ENCODE measurements at regions not wholly inside any gene's neighbourhood (a gene's known extent, or its start where the extent isn't known, plus 50 kb on each side); places are given as distances from the start of the nearest gene placed in this dataset.

- Histone ChIP-seq H3K27ac (ENCODE audit: low read length) (no peak overlapping the region), H4K20me1 (ENCODE audit: low read length) (no peaks in the 10 kb centered on the region), H3K9me3 (ENCODE audit: low read length) (no peaks in the 10 kb centered on the region), H3K27me3 (ENCODE audit: low read length) (no peaks in the 10 kb centered on the region), H3K79me2 (ENCODE audit: low read length) (no peaks in the 10 kb centered on the region), H3K36me3 (ENCODE audit: low read depth, low read length) (no peaks in the 10 kb centered on the region), H3K9ac (ENCODE audit: low read length) (no peak overlapping the region), H3F3A (ENCODE audit: low read length, unreplicated experiment) (no peaks in the 10 kb centered on the region), H2AFZ (ENCODE audit: low read length) (no peak overlapping the region), H3K4me1 (ENCODE audit: insufficient read depth, low read length) (peaks cover 14% of the 10 kb centered on the region), H3K9me2 (replicated peaks; ENCODE audit: low read length) (no peaks in the 10 kb centered on the region), H3K4me3 (ENCODE audit: low read length) (no peak overlapping the region), H3K4me2 (ENCODE audit: low read length) (no peak overlapping the region)
- no TSS peak for BruUV-seq (replicated peaks)
- TF ChIP-seq EZH2phosphoT487 (IDR thresholded peaks at IDR 0.05; ENCODE audit: borderline replicate concordance, low read length) (no peak), EZH2 (IDR thresholded peaks at IDR 0.05; ENCODE audit: low read length, unreplicated experiment) (no peak)
- TF ChIP-seq, protein P1, sequence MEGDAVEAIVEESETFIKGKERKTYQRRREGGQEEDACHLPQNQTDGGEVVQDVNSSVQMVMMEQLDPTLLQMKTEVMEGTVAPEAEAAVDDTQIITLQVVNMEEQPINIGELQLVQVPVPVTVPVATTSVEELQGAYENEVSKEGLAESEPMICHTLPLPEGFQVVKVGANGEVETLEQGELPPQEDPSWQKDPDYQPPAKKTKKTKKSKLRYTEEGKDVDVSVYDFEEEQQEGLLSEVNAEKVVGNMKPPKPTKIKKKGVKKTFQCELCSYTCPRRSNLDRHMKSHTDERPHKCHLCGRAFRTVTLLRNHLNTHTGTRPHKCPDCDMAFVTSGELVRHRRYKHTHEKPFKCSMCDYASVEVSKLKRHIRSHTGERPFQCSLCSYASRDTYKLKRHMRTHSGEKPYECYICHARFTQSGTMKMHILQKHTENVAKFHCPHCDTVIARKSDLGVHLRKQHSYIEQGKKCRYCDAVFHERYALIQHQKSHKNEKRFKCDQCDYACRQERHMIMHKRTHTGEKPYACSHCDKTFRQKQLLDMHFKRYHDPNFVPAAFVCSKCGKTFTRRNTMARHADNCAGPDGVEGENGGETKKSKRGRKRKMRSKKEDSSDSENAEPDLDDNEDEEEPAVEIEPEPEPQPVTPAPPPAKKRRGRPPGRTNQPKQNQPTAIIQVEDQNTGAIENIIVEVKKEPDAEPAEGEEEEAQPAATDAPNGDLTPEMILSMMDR (conservative IDR thresholded peaks at IDR 0.05; ENCODE audit: low read depth, low read length), result no peak
- DNase-seq, result no peak
- intact Hi-C loops (cut with micrococcal nuclease), result no loop called here
- POLR2A ChIA-PET (ENCODE audit: unreplicated experiment), result no interaction called here
- no peak for ATAC-seq
- CTCF ChIA-PET, result no interaction called here
Observed at GRCh38 chrX:134732152-134732551, 64.9 kb downstream of the PABIR2 start.

- no peaks in the 10 kb centered on the region for H3F3A ChIP-seq (ENCODE audit: low read length, unreplicated experiment)
- H2AFZ ChIP-seq (ENCODE audit: low read length), result no peak overlapping the region
- no peaks in the 10 kb centered on the region for H4K20me1 ChIP-seq (ENCODE audit: low read length)
- H3K79me2 ChIP-seq (ENCODE audit: low read length), result no peaks in the 10 kb centered on the region
- TF ChIP-seq, protein P1 (conservative IDR thresholded peaks at IDR 0.05; ENCODE audit: low read depth, low read length), result peak; percentile 63
- TF ChIP-seq EZH2phosphoT487 (IDR thresholded peaks at IDR 0.05; ENCODE audit: borderline replicate concordance, low read length), result no peak
- no peak overlapping the region for H3K9ac ChIP-seq (ENCODE audit: low read length)
- CTCF ChIA-PET, result interaction anchor here (0.5 to 0.6 kb wide), 2 partner anchors 29 to 1540 kb away, joined by 3 to 4 read pairs; no protein-coding TSS in a partner anchor
- H3K9me3 ChIP-seq (ENCODE audit: low read length), result no peaks in the 10 kb centered on the region
- H3K27ac ChIP-seq (ENCODE audit: low read length), result peak overlapping the region; percentile 30
- ATAC-seq (peak; percentile 76), DNase-seq (peak; percentile 73)
- no peaks in the 10 kb centered on the region for H3K27me3 ChIP-seq (ENCODE audit: low read length)
- BruUV-seq (replicated peaks), result no TSS peak
- H3K36me3 ChIP-seq (ENCODE audit: low read depth, low read length), result no peaks in the 10 kb centered on the region
- peak overlapping the region; percentile 63 for H3K4me2 ChIP-seq (ENCODE audit: low read length)
- intact Hi-C loops (cut with micrococcal nuclease), result loop anchor here (1.0 kb wide), 1 partner anchor 26 kb away; no protein-coding TSS in a partner anchor
- H3K9me2 ChIP-seq (replicated peaks; ENCODE audit: low read length), result no peaks in the 10 kb centered on the region
- POLR2A ChIA-PET (ENCODE audit: unreplicated experiment), result no interaction called here
- H3K4me3 ChIP-seq (ENCODE audit: low read length), result no peak overlapping the region
- peaks cover 39% of the 10 kb centered on the region for H3K4me1 ChIP-seq (ENCODE audit: insufficient read depth, low read length)
Observed at GRCh38 chrX:134727363-134727762, 69.1 kb upstream of the PLAC1 start.

GRCh38 chrX:134725103-134725690, 66.9 kb upstream of the PLAC1 start:
- Histone ChIP-seq H2AFZ (ENCODE audit: low read length) (peak overlapping the region; percentile 45; the same call in 1 of the 2 replicates), H3K79me2 (ENCODE audit: low read length) (no peaks in the 10 kb centered on the region), H3K4me1 (ENCODE audit: insufficient read depth, low read length) (peaks cover 39% of the 10 kb centered on the region), H3K36me3 (ENCODE audit: low read depth, low read length) (no peaks in the 10 kb centered on the region), H3K27me3 (ENCODE audit: low read length) (no peaks in the 10 kb centered on the region), H3K9me2 (replicated peaks; ENCODE audit: low read length) (no peaks in the 10 kb centered on the region), H3K27ac (ENCODE audit: low read length) (peak overlapping the region; percentile 26; the same call in 1 of the 2 replicates), H3K9ac (ENCODE audit: low read length) (no peak overlapping the region), H4K20me1 (ENCODE audit: low read length) (no peaks in the 10 kb centered on the region), H3K4me3 (ENCODE audit: low read length) (no peak overlapping the region), H3K9me3 (ENCODE audit: low read length) (no peaks in the 10 kb centered on the region), H3K4me2 (ENCODE audit: low read length) (0 out of 2 replicates have a peak overlapping the region, but pooled peaks have one; percentile 37), H3F3A (ENCODE audit: low read length, unreplicated experiment) (no peaks in the 10 kb centered on the region)
- DNase-seq, result peak; percentile 71
- BruUV-seq (replicated peaks), result no TSS peak
- TF ChIP-seq, protein P1 (conservative IDR thresholded peaks at IDR 0.05; ENCODE audit: low read depth, low read length), result no peak
- TF ChIP-seq EZH2phosphoT487 (IDR thresholded peaks at IDR 0.05; ENCODE audit: borderline replicate concordance, low read length), result no peak
- TF ChIP-seq EZH2 (IDR thresholded peaks at IDR 0.05; ENCODE audit: low read length, unreplicated experiment), result no peak
- ChIA-PET POLR2A (ENCODE audit: unreplicated experiment) (no interaction called here), CTCF (interaction anchor here (1.0 to 1.1 kb wide), 2 partner anchors 39 to 204 kb away, joined by 3 to 4 read pairs; no protein-coding TSS in a partner anchor)
- intact Hi-C loops (cut with micrococcal nuclease), result no loop called here
- peak; percentile 70 for ATAC-seq

All from PC-3 (cell line).